GM12878 (cell line): ENCODE measurements at regions not wholly inside any gene's neighbourhood (a gene's known extent, or its start where the extent isn't known, plus 50 kb on each side); places are given as distances from the start of the nearest gene placed in this dataset.

ENCODE experiments used
- ATAC-seq: fragments of 200-7000 bp; cut with Tn5 transposase; 3 replicates; pipeline ENCODE4 v1.9.1; 2020; ENCODE audit warnings: mild to moderate bottlenecking, moderate library complexity
- BruUV-seq: library from RNA; stranded (reverse); fragments of 400-500 nt; replicated peaks from 2 replicates; lab custom pipeline; 2021; lab: Mats Ljungman, UMichigan
- CTCF ChIA-PET: fragments of 300-600 bp; sonication (Branson Sonifier 250); formaldehyde crosslinking; extraction: SDS; loops from one replicate; lab custom pipeline; 2021; ENCODE audit warnings: inconsistent platforms; lab: Yijun Ruan, JAX
- POLR2A ChIA-PET: fragments of 350-600 bp; formaldehyde crosslinking; extraction: SDS; loops from one replicate; lab custom pipeline; 2021; ENCODE audit warnings: inconsistent platforms; lab: Charles Lee
- RAD21 ChIA-PET: fragments of 300-600 bp; sonication (Branson Sonifier 250); formaldehyde crosslinking; loops from one replicate; lab custom pipeline; 2023; ENCODE audit warnings: antibody characterized with exemption; ENCODE audit not compliant: unreplicated experiment; lab: Charles Lee
- SMC1A ChIA-PET: fragments of 300-600 bp; sonication (Branson Sonifier 250); formaldehyde crosslinking; loops from one replicate; lab custom pipeline; 2023; ENCODE audit not compliant: unreplicated experiment, uncharacterized antibody; lab: Charles Lee
- DNase-seq: peaks from one replicate; pipeline ENCODE4 v3.0.0-alpha.2; 2011; ENCODE audit warnings: low read depth, low spot score
- FAIRE-seq: peaks from 3 replicates; lab custom pipeline; 2011; peaks lifted over from hg19 to GRCh38; lab: Jason Lieb, UNC
- H2AFZ ChIP-seq: 2 replicates; pipeline ENCODE4 v1.6.0; 2011; ENCODE audit warnings: low read depth, low read length, control low read depth; ENCODE audit not compliant: control insufficient read depth
- H3K27ac ChIP-seq: 2 replicates; pipeline ENCODE4 v1.5.1; 2011; ENCODE audit warnings: control low read depth; ENCODE audit not compliant: control insufficient read depth, insufficient read depth
- H3K27me3 ChIP-seq, 2 experiments: replicated peaks in 1 of 2; 2 replicates each; pipeline versions ENCODE4 v1.6.0 to v1.6.1; 2011; ENCODE audit warnings: low read length in 1 of 2; ENCODE audit not compliant: control insufficient read depth in 2 of 2, insufficient read depth in 2 of 2
- H3K36me3 ChIP-seq, 2 experiments: 2 replicates each; pipeline ENCODE4 v1.5.1; 2011; ENCODE audit warnings: low read length in 1 of 2; ENCODE audit not compliant: control insufficient read depth in 2 of 2, insufficient read depth in 2 of 2
- H3K4me1 ChIP-seq: 2 replicates; pipeline ENCODE4 v1.6.1; 2011; ENCODE audit warnings: mild to moderate bottlenecking, low read length, moderate library complexity, mixed read lengths; ENCODE audit not compliant: control insufficient read depth, insufficient read depth
- H3K4me2 ChIP-seq: 2 replicates; pipeline ENCODE4 v1.6.0; 2011; ENCODE audit warnings: control low read depth; ENCODE audit not compliant: control insufficient read depth, insufficient read depth
- H3K4me3 ChIP-seq: fragments of 200-600 bp; sonication (generic); 2 replicates; pipeline ENCODE4 v1.5.1; 2016
- H3K79me2 ChIP-seq: 2 replicates; pipeline ENCODE4 v1.6.0; 2011; ENCODE audit warnings: low read length; ENCODE audit not compliant: control insufficient read depth, insufficient read depth
- H3K9ac ChIP-seq: 2 replicates; pipeline ENCODE4 v1.8.0; 2011; ENCODE audit warnings: low read length, control low read depth, mixed read lengths; ENCODE audit not compliant: control insufficient read depth, insufficient read depth
- H3K9me3 ChIP-seq: replicated peaks from 3 replicates; pipeline ENCODE4 v1.5.1; 2011; ENCODE audit warnings: mild to moderate bottlenecking, low read length; ENCODE audit not compliant: control insufficient read depth, insufficient read depth
- H4K20me1 ChIP-seq: 2 replicates; pipeline ENCODE4 v1.6.0; 2011; ENCODE audit not compliant: control insufficient read depth, insufficient read depth
- ETV6 ChIP-seq, 2 experiments: fragments of 450-650 bp in 1 of 2; IDR thresholded peaks in 1 of 2; conservative IDR thresholded peaks in 1 of 2; 2 replicates each; pipeline ENCODE4 v1.6.1; 2014; ENCODE audit warnings: antibody characterized with exemption in 1 of 2, borderline replicate concordance in 1 of 2, low read depth in 1 of 2, mild to moderate bottlenecking in 1 of 2, moderate library complexity in 1 of 2
- HDAC6 ChIP-seq: fragments of 200-600 bp; sonication (generic); IDR thresholded peaks from one replicate; pipeline ENCODE4 v1.8.0; 2017; ENCODE audit warnings: antibody characterized with exemption; ENCODE audit not compliant: unreplicated experiment
- IRF5 ChIP-seq: fragments of 450-650 bp; IDR thresholded peaks from 2 replicates; pipeline ENCODE4 v1.6.1; 2017; ENCODE audit warnings: borderline replicate concordance
- PKNOX1 ChIP-seq: fragments of 450-650 bp; IDR thresholded peaks from 2 replicates; pipeline ENCODE4 v1.6.1; 2016; ENCODE audit warnings: mild to moderate bottlenecking
- POLR2AphosphoS2 ChIP-seq: IDR thresholded peaks from 2 replicates; pipeline ENCODE4 v1.6.1; 2011; ENCODE audit warnings: low read depth, mild to moderate bottlenecking, low read length, improper control_type of control experiment, moderate library complexity
- STAT1 ChIP-seq: fragments of 450-650 bp; conservative IDR thresholded peaks from 2 replicates; pipeline ENCODE4 v1.6.1; 2014; ENCODE audit warnings: antibody characterized with exemption, mild to moderate bottlenecking
- USF2 ChIP-seq: IDR thresholded peaks from 2 replicates; pipeline ENCODE4 v1.6.1; 2011; ENCODE audit warnings: low read depth, low read length, improper control_type of control experiment, borderline replicate concordance
- WGBS: methylation state at CpG from one replicate; pipeline ENCODE4 v1.1.6; 2016; ENCODE audit warnings: low lambda C conversion rate; ENCODE audit not compliant: insufficient replicate concordance, insufficient coverage; ENCODE audit errors: missing lambda C conversion rate; 5-methylcytosine and 5-hydroxymethylcytosine counted together
- in situ Hi-C: fragments of 300-500 bp; cut with MboI; formaldehyde crosslinking; loops from 9 replicates; pipeline ENCODE4 v1.14.3; 2018; ENCODE audit warnings: mixed read lengths
- intact Hi-C: fragments of 100-400 bp; cut with micrococcal nuclease; formaldehyde crosslinking; loops from one replicate; pipeline ENCODE4 v1.14.2; 2022; ENCODE audit not compliant: unreplicated experiment

DNA sequence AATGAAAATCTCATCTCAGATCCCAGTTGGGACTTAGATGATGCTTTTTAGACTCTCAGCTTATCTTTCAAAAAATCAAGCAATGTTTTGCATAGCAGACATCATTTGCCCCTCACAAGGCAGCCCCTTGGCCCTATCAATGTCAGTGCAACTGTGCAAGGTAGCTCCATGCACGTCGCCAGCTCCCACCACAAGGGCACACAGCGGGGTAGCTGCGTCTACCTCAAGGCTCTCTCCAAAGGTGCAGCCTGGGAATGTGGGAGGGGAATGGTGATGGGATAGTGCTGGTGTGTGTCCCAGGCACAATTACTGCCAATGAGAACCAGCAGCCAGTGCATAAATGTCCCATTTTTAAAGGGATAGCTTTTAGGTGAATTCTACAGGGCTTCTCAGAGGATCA is 137.5 kb upstream of the SYNDIG1 start (continued):
- TF ChIP-seq IRF5, result no peak

DNA sequence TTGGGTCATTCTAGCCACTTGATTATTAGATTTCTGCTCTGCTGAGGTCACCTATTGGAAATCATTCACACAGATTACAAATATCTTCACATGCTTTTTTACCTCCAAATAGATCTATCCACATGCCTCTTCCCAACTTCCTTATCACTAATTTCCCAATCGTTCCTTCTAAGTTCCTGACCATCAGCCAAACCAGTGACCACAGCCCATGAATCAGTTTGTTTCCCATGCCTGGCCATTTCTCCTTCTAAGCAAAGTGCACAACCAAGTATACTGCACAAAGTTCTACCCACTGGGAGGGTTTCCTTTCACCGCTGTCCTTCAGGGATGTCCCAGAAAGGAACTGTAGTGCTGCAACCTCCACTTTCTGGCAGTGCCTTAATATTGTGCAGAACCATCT is 140.5 kb upstream of the SYNDIG1 start:
- Histone ChIP-seq H3K9me3 (no peaks in the 10 kb centered on the region), H2AFZ (no peak overlapping the region), H3K27me3 (no peaks in the 10 kb centered on the region), H3K27ac (no peak overlapping the region), H3K79me2 (no peaks in the 10 kb centered on the region), H3K4me2 (no peak overlapping the region), H4K20me1 (no peaks in the 10 kb centered on the region), H3K4me1 (no peaks in the 10 kb centered on the region), H3K4me3 (no peak overlapping the region), H3K36me3 (no peaks in the 10 kb centered on the region), H3K9ac (no peak overlapping the region)
- FAIRE-seq (no peak), DNase-seq (no peak), ATAC-seq (no peak)
- in situ Hi-C loops (no loop called here), intact Hi-C loops (no loop called here)
- WGBS, result 32% methylated on average over 2 of the region's 2 CpGs
- TF ChIP-seq ETV6 (conservative IDR thresholded peaks at IDR 0.05 in 1 of 2, IDR thresholded peaks at IDR 0.05 in 1 of 2; ENCODE audit: borderline replicate concordance in 1 of 2, low read depth in 1 of 2), result no peak
- no peak for TF ChIP-seq HDAC6
- no peak for TF ChIP-seq USF2
- TF ChIP-seq POLR2AphosphoS2, result no peak
- no peak for TF ChIP-seq STAT1
- TF ChIP-seq PKNOX1, result no peak
- ChIA-PET POLR2A (no interaction called here), CTCF (no interaction called here), SMC1A (no interaction called here), RAD21 (no interaction called here)
- BruUV-seq, result no TSS peak
